ENCODE measurements at regions not wholly inside any gene's neighbourhood (a gene's known extent, or its start where the extent isn't known, plus 50 kb on each side); places are given as distances from the start of the nearest gene placed in this dataset.

- Histone ChIP-seq H3K4me2 (ENCODE audit: insufficient read depth, low read length) (no peak overlapping the region), H2AFZ (ENCODE audit: low read depth, low read length) (no peak overlapping the region), H3K4me1 (ENCODE audit: insufficient read depth, low read length) (no peaks in the 10 kb centered on the region), H3K27me3 (ENCODE audit: insufficient read depth, low read length, poor library complexity) (no peaks in the 10 kb centered on the region), H3K4me3 (ENCODE audit: low read depth in 1 of 2, low read length in 2 of 2) (no peak overlapping the region), H3K27ac (ENCODE audit: low read length) (no peak overlapping the region), H4K20me1 (ENCODE audit: insufficient read depth, low read length) (no peaks in the 10 kb centered on the region), H3K36me3 (ENCODE audit: insufficient read depth, low read length) (no peaks in the 10 kb centered on the region), H3K9me3 (ENCODE audit: insufficient read depth, low read length, severe bottlenecking) (no peaks in the 10 kb centered on the region), H3K79me2 (ENCODE audit: insufficient read depth, low read length) (no peaks in the 10 kb centered on the region), H3K9ac (ENCODE audit: low read depth, low read length) (no peak overlapping the region)
- no peak for DNase-seq
- no peak for TF ChIP-seq EZH2 (IDR thresholded peaks at IDR 0.05; ENCODE audit: borderline replicate concordance, low read depth, low read length, severe bottlenecking)
- no peak for TF ChIP-seq CTCF (IDR thresholded peaks at IDR 0.05; ENCODE audit: borderline replicate concordance, extremely low read depth, low read length, poor library complexity, severe bottlenecking)
- no peak for ATAC-seq (ENCODE audit: insufficient read depth, low read depth)
These were observed 335.4 kb upstream of the PFKP start for GRCh38 chr10:2731940-2732339.

- no peak for ATAC-seq (ENCODE audit: insufficient read depth, low read depth)
- Histone ChIP-seq H3K4me2 (ENCODE audit: insufficient read depth, low read length) (no peak overlapping the region), H3K9me3 (ENCODE audit: insufficient read depth, low read length, severe bottlenecking) (no peaks in the 10 kb centered on the region), H3K9ac (ENCODE audit: low read depth, low read length) (no peak overlapping the region), H3K27ac (ENCODE audit: low read length) (no peak overlapping the region), H3K27me3 (ENCODE audit: insufficient read depth, low read length, poor library complexity) (no peaks in the 10 kb centered on the region), H3K4me3 (ENCODE audit: low read depth in 1 of 2, low read length in 2 of 2) (no peak overlapping the region), H4K20me1 (ENCODE audit: insufficient read depth, low read length) (no peaks in the 10 kb centered on the region), H3K79me2 (ENCODE audit: insufficient read depth, low read length) (no peaks in the 10 kb centered on the region), H3K36me3 (ENCODE audit: insufficient read depth, low read length) (no peaks in the 10 kb centered on the region), H3K4me1 (ENCODE audit: insufficient read depth, low read length) (no peaks in the 10 kb centered on the region), H2AFZ (ENCODE audit: low read depth, low read length) (no peak overlapping the region)
- no peak for TF ChIP-seq EZH2 (IDR thresholded peaks at IDR 0.05; ENCODE audit: borderline replicate concordance, low read depth, low read length, severe bottlenecking)
- no peak for TF ChIP-seq CTCF (IDR thresholded peaks at IDR 0.05; ENCODE audit: borderline replicate concordance, extremely low read depth, low read length, poor library complexity, severe bottlenecking)
- no peak for DNase-seq
These were observed 338.2 kb upstream of the PFKP start for GRCh38 chr10:2729197-2729596.

GRCh38 chr10:2728087-2728486 is 339.3 kb upstream of the PFKP start:
- H3K27me3 ChIP-seq (ENCODE audit: insufficient read depth, low read length, poor library complexity): no peaks in the 10 kb centered on the region
- no peaks in the 10 kb centered on the region for H3K36me3 ChIP-seq (ENCODE audit: insufficient read depth, low read length)
- H4K20me1 ChIP-seq (ENCODE audit: insufficient read depth, low read length): no peaks in the 10 kb centered on the region
- no peak for TF ChIP-seq EZH2 (IDR thresholded peaks at IDR 0.05; ENCODE audit: borderline replicate concordance, low read depth, low read length, severe bottlenecking)
- TF ChIP-seq CTCF (IDR thresholded peaks at IDR 0.05; ENCODE audit: borderline replicate concordance, extremely low read depth, low read length, poor library complexity, severe bottlenecking): no peak
- DNase-seq (no peak), ATAC-seq (ENCODE audit: insufficient read depth, low read depth) (no peak)
- no peak overlapping the region for H3K4me3 ChIP-seq (ENCODE audit: low read depth in 1 of 2, low read length in 2 of 2)
- H3K4me1 ChIP-seq (ENCODE audit: insufficient read depth, low read length): no peaks in the 10 kb centered on the region
- no peak overlapping the region for H3K27ac ChIP-seq (ENCODE audit: low read length)
- H3K4me2 ChIP-seq (ENCODE audit: insufficient read depth, low read length): no peak overlapping the region
- no peaks in the 10 kb centered on the region for H3K79me2 ChIP-seq (ENCODE audit: insufficient read depth, low read length)
- no peak overlapping the region for H3K9ac ChIP-seq (ENCODE audit: low read depth, low read length)
- no peak overlapping the region for H2AFZ ChIP-seq (ENCODE audit: low read depth, low read length)
- no peaks in the 10 kb centered on the region for H3K9me3 ChIP-seq (ENCODE audit: insufficient read depth, low read length, severe bottlenecking)

GRCh38 chr10:2716596-2716995 is 350.8 kb upstream of the PFKP start:
- Histone ChIP-seq H3K79me2 (ENCODE audit: insufficient read depth, low read length) (no peaks in the 10 kb centered on the region), H3K4me2 (ENCODE audit: insufficient read depth, low read length) (no peak overlapping the region), H3K9ac (ENCODE audit: low read depth, low read length) (no peak overlapping the region), H2AFZ (ENCODE audit: low read depth, low read length) (no peak overlapping the region), H4K20me1 (ENCODE audit: insufficient read depth, low read length) (no peaks in the 10 kb centered on the region), H3K27me3 (ENCODE audit: insufficient read depth, low read length, poor library complexity) (no peaks in the 10 kb centered on the region), H3K4me3 (ENCODE audit: low read depth in 1 of 2, low read length in 2 of 2) (no peak overlapping the region), H3K36me3 (ENCODE audit: insufficient read depth, low read length) (no peaks in the 10 kb centered on the region), H3K27ac (ENCODE audit: low read length) (no peak overlapping the region), H3K9me3 (ENCODE audit: insufficient read depth, low read length, severe bottlenecking) (peaks cover 1% of the 10 kb centered on the region), H3K4me1 (ENCODE audit: insufficient read depth, low read length) (no peaks in the 10 kb centered on the region)
- no peak for ATAC-seq (ENCODE audit: insufficient read depth, low read depth)
- no peak for TF ChIP-seq CTCF (IDR thresholded peaks at IDR 0.05; ENCODE audit: borderline replicate concordance, extremely low read depth, low read length, poor library complexity, severe bottlenecking)
- no peak for TF ChIP-seq EZH2 (IDR thresholded peaks at IDR 0.05; ENCODE audit: borderline replicate concordance, low read depth, low read length, severe bottlenecking)
- DNase-seq: no peak

Measured in DND-41 (cell line).